ENCODE measurements at regions not wholly inside any gene's neighbourhood (a gene's known extent, or its start where the extent isn't known, plus 50 kb on each side); places are given as distances from the start of the nearest gene placed in this dataset.
A peak's percentile ranks its signal among the peaks of the same experiment; 100 is the strongest.
"Not testable (repeated sequence)": the region's sequence is repeated elsewhere in the genome, so short reads cannot be mapped to it uniquely, and the experiment has no call there.

DNA sequence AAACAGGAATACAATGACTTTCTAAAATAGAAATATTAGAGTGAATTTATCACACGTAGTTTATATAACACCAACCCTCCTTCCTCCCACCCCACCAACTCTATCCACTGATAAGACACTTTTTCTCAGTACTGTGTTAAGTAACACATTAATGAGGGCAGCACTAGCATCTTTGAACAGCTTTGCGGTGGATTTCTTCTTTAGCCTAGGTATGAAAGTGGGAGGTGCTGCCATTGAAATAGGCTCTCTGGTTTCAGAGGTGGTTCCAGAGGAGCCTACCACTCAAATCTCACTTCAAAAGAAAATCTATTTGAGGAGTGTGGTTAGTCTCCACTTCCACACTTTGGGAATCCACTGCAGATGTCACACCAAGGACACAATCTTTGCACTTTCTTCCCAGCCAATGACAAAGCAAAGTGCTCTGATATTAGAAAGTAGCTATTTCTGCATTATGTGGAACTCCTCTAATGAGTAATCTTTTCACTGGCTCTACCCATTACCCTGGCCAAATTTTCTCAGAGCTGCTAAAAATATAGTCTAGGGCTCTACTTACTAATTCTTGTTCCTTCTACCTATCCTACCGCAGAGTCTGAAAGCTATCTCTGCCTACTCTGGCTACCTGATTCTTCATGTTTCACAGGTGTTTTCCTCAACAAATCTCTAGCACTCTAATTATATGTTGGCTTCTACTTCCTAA lies 1667.8 kb downstream of the MRPL39 start:
- no peak for DNase-seq

DNA sequence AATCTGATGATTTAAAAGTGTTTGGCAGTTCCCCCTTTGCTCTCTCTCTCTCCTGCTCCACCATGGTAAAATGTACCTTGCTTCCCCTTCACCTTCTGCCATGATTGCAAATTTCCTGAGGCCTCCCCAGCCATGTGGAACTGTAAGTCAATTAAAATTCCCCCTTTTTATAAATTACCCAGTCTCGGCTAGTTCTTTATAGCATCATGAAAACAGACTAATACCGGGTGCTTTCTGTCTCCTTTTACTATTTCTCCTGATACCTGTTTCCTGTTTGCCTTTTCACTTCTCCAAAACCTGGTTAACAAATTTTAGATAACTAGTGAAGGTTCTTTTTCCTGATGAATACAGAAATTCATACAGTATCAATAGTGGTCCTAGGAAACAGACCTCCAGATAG lies 1670.3 kb downstream of the MRPL39 start:
- no peak for DNase-seq

DNA sequence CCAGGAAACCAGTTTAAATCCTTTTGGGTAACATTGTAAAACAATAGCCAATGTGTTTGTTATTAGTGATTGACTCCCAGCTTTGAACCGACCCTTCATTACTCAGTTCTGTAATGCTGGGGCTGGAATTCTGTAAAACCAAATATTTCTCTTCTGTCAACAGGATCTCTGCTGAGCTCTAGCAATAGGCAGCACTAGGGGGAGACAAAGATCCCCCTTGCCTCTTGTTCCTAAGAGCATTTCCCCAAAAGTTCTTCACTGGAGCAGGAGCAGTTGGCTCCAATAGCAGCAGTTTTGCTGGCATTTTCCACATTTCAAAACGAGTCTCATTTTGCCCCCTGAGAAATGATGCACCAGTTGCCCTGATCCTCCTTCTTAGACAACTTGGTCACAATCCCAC lies 1671.1 kb downstream of the MRPL39 start:
- DNase-seq: peak in 1 of 3 experiments; percentile 33

DNA sequence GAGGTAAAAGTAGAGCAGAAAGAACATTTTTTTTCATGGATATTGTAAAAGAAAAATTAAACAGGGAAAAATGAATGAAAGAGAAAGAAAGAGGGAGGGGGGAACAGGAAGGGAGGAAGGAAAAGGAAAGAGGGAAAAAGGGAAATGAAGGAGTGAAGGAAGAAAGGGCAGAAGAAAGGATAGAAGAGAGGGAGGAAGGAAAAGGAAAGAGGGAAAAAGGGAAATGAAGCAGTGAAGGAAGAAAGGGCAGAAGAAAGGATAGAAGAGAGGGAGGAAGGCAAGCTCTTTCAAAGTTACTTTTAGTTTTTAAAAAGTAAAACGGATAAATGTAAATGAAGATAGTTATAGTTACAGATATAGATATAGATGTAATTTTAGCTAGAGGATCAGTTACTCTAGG lies 1676.7 kb downstream of the MRPL39 start:
- no peak for DNase-seq

DNA sequence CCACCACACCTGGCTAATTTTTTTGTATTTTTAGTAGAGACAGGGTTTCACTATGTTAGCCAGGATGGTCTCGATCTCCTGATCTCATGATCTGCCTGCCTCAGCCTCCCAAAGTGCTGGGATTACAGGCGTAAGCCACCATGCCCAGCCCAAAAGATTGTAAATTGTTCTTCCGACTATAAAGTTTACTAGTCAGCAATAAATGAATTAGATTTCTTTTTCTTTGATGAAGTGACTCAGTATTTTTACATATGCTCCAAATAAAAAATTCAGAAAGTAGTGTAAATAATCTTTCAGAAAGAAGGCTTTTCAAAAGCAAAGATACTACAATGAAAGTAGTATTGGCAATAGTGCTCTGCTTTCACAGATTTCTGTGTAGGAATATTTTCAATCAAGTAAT lies 1680.9 kb downstream of the MRPL39 start:
- DNase-seq: not testable (repeated sequence)

DNA sequence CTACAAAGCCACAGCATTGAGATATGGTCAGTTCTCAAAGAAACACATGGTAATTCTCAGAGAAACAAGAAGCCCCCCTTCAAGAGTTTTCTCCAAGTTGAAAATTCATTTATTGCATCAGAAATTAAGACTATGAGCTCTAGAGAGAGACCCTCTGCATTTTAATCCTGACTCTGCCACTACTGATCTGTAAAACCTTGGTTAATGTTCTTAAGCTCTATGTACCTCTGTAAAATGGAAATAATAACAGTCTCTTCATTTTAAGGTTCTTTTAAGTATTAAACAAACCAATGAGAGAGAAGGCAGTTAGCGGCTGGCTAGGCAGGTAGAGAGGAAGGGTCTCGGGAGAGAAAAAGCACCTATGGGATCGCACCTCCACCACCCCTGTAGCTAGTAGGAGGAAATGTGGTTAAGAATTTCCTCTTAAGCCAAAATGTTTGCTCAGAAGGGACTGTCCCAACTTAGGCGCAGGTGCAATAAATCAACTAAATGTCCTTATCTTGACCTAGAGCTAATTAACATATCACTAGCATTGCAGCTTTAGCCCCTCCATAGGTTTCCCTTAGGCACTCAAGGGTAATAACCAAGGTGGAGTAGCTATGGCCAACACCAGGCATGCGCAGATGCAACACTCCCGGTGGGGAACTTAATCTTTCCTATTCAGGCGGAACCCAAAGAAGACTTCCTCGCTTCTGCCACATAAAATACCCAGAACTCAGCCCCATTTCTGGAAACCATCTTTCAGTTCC lies 1685.4 kb downstream of the MRPL39 start:
- DNase-seq: no peak

DNA sequence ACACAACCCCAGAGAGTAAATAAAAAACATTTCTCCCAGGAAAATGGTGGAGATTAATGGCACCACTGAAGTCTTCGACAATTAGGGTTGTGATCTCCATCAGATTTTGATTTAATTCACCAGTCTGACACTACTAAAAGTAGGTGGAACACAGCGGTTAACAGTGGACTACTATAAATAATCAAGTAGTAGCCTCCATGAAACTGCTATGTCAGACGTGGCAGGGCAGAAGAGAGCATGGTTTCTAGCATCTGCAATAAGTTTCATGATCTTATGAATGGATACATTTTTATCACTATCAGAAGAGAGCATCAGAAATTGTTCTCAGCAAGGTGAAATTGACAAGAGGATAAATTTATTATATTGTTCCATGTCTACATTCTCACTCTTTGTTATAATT lies 1706.6 kb downstream of the MRPL39 start:
- no peak for DNase-seq

DNA sequence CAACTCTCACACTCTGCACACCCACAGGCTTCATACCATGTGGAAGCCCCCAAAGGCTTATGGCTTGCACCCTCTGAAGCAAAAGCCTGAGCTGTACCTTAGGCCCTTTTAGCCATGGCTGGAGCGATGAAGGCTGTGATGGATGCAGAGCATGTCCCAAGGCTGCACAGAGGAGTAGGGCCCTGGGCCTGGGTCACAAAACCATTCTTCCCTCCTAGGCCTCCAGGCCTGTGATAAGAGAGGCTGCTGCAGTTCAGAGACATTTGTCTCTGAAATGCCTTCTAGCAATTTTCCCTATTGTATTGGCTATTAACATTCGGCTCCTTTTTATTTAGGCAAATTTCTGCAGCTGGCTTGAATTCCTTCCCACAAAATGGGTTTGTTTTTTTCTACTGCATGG lies 1707.7 kb downstream of the MRPL39 start:
- no peak for DNase-seq

DNA sequence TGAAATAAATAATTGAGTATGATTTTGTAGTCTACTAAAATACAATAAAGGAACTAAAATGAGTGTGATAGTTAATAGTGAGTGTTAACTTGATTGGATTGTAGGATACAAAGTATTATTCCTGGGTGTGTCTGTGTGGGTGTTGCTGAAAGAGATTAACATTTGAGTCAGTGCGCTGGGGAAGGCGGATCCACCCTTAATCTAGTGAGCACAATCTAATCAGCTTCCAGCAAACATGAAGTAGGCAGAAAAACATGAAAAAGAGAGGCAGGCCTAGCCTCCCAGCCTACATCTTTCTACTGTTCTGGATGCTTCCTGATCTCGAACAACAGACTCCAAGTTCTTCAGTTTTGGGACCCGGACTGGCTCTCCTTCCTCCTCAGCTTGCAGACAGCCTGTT lies 1716.6 kb downstream of the MRPL39 start:
- no peak for DNase-seq

DNA sequence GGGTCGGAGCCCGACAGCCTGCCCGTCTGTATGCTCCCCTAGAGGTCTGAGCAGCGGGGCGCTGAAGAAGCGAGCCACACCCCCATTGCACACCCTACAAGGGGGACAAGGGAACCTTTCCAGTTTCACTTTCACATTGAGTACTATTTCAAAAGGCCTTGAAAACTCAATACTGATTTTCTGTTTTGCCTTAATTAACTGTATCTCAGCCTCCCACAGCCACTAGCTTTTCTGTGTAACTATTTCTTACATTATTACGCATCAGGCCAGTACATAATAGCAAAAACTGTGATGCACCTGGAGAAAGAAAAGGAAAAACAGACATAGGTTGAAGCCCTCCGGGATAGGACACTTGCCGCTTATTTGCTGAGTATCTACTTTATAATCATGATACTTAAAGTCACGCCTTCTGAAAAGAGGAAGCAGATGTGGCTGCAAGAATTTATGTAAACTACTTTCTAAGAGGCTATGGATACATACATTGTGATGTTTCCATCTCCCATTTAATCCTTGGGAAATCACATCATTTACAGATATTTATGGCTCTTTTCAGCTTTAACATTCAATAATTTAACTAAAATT lies 1719.5 kb downstream of the MRPL39 start:
- no peak for DNase-seq

DNA sequence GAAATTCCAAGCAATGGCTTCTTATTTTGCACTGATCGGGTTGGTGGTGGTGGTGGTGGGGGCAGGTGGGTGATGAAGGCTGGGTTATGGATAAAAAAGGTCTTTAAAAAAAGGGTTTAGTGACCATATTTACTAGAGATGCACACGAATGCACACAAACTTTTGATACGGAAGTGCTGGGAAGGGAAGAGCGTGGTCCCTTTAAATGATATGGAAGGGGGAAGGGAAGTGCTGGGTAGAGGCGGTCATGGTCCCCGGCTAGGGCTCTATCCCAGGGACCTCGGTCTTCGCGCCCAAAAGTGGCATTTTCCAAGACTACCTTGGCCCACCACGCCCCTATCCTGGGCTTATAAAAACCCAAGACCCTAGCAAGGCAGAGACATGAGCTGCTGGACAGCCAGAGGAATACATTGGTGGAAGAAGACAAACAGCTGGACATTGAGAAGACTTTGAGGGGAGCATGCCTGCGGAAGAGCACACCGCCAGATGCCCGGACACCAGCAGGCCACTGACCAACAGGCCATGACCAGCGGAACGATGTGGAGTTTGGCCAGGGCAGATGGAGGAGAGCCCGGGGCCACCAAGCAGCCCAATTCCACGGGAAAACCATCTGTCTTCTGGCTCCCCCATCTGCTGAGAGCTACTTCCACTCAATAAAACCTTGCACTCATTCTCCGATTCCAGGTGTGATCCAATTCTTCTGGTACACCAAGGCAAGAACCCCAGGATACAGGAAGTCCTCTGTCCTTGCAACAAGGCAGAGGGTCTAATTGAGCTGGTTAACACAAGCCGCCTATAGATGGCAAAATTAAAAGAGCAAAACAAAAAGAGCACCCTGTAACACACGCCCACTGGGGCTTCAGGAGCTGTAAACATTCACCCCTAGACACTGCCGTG lies 1720.2 kb downstream of the MRPL39 start:
- DNase-seq: no peak

DNA sequence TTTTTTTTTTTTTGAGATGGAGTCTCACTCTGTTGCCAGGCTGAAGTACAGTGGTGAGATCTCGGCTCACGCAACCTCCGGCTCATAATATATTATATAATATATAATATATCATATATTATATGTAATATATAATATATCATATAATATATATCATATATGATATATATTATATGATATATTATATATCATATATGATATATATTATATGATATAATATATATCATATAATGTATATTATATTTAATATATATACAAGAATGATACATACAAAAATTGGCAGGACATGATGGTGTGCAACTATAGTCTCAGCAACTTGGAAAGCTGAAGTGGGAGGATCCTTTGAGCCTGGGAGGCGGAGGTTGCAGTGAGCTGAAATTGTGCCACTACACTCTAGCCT lies 1725.5 kb downstream of the MRPL39 start:
- DNase-seq: no peak

DNA sequence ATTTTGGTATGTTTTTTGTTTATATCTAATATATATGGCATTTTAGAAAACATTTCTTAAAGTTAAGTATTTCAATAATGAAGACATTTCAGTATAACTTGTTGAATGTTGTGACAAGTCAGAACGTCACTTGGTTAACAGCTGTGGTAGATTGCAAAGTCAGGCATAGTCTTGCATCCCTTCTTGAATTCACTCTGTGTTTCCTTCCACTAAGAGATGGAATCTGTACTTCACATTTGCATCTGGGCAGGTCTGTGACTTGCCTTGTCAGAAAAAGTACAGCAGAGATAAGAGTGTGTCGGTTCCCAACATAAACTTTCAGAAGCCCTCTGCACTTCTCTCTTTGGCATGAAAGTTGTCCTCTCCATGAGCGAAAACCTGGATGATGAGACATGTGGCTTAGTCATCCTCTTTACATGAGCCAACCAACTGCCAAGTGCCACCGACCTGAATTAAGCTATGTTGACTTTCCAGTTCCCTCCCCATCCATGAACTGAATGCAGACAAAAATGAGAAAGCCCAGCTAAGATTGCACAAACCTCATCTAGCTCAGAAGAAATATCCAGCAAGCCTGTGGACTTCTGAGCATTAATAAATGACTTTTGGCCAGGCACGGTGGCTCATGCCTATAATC lies 1730.2 kb downstream of the MRPL39 start:
- no peak for DNase-seq

DNA sequence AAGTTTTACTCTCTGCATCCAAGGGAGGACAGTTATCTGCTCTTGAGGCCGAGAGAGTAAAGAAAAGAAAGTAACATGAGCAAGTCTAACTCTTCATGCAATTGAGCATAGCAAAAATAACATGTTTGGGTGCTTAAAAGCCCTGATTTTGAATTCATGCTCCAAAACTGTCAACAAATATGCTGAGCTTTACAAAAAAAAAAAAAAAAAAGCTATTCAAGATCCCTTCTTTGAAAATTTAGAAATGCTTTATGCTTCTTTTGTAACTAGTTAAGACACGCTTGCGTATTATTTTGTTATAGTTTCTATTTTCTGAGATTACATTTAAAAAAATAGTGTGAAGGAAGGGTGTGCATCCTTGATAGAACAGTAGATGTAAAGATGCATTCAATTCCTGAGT lies 1733.0 kb downstream of the MRPL39 start:
- no peak for DNase-seq

DNA sequence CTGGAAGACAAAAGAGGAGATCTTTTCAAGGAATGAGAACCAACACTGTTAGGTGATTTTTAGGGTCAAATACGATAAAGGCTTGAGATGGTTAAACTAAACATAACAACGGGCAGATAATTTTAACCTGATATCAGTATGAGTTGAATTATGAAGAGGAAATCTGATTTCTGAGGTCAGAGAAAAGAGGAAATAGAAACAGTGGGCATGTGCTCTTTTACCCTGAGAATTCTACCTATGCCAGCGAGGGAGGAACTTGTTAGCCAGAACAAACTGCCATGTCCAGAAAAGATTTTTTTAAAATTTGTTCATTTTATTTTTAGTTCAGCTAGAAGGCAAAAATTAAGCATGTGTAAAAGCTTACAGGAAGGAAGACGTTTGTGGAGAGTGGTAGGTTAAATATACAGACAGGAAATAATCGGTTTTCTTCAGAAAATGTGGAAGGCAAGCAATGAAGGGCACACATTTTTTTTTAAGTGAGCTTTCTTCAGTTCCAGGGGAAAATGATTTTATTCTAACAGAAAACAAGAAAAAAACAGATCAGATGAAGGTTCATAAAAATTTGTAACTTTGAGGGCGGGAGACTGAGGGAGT lies 1745.3 kb downstream of the MRPL39 start:
- no peak for DNase-seq

DNA sequence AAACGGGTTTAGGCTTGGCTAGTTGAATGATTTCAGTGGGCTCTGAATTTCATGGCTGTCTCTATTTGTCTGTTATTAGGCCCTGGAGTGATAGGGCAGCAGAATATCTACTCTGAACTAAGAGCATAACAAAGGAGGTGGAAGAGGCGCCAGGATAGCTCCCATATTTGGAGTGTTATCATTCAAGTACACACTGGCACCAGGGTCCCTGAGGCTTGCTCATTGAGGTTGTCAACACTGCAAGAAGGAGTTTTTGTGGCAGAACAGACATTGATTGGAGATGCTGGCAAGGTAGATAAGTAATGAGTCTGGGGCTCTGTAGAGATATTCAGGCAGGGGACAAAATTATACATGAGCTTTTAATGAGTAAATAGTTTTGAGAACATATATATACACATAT lies 1748.4 kb downstream of the MRPL39 start:
- peak in 1 of 3 experiments; percentile 31 for DNase-seq

DNA sequence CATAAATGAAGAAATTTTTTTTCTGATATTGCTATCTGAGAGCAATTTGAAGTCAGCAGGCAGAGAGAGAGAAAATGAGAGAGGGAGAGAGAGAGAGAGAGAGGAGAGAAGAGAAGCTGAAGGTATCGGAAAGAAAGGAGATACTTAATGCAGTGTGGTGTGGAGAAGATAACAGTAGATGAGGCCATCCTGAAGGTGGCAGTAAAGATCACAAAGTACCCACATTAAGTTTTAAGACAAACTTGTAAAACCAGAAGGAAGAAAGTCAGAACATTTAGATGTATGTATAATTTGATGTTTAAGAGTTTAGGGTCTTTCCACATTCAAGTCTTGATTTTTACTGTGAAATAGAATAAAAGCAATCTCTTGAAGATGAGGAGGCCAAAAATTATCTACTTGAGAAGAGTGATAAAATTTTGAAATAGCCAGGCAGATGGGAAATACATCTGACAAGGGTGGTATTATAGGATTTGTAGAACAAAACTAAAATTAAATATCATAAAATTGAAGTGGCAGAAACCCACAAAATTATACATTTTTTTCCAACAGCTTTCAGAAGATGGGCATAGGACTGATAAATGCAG lies 1753.4 kb downstream of the MRPL39 start:
- peak in 2 of 3 experiments; percentile 15 to 66 for DNase-seq

DNA sequence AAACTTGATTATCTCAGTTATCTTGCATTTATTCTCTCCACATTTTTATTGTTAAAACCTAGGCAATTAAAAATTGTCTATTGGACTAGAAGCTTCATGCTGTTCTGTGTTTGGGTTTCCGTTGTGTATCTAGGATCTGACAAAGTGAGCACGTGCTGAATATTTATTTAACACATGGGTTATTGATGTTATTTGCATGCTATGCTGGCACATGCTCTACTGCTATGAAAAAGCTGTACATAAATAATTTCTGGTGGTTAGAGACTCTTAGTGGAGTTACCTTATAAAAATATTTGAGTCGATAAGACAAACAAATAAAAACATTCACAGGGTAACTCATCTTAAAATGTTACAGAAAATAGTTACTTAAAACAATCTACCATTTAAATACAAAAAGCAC lies 1769.7 kb downstream of the MRPL39 start:
- peak in 2 of 3 experiments; percentile 7 to 76 for DNase-seq

DNA sequence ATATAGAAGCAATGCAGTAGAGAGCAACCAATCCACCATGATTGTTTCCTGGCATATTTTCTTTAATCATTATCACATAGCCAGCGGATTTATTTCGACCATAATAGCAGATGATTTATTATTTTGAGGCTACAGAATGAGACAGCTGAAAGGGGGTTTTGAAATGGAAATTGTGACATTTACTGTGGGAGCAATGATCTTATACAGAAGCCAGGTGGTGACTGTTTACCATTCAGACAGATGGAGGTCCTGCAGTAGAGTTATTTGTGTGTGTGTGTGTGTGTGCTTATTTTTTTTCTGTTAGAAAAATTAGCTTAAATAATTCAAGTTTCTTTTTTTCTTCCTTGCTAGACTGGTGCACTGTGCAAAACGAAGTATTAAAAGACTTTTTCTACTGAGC lies 1784.5 kb downstream of the MRPL39 start:
- DNase-seq: peak in 2 of 3 experiments; percentile 63 to 94

DNA sequence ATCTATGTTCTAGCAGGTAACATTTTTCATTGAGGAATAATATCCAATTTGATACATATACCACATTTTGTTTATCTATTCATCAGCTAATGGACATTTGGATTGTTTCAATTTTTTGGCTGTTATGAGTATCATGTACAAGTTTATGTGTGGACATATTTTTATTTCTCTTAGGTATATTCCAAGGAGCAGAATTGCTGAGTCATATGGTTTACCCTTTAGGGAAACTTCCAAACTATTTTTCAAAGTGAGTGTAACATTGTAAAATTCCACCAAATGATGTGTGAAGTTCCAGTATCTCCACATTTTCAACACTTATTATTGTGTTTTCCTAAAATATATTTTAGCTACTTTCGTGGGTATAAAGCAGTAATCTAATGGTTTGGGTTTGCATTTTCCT lies 1789.9 kb downstream of the MRPL39 start:
- no peak for DNase-seq

DNA sequence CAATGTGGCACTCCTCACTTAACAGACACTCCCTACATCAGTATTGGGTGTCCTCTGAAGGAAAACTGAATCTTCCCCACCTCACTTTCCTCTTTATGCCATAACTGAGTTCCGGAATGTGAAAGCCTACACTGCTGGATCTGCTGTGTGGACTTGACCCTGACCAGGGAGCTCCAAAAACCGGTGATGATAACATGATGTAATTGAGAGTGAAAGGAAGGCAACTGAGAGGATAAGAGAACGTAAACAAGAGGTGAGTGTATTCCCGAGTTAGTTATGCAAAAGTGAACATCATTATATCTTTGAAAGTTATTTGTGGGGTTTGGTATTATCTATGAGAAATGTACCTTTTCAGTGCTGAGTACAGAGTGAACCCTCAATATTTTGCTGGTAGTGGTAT lies 1794.8 kb downstream of the MRPL39 start:
- DNase-seq: peak in 1 of 3 experiments; percentile 33

DNA sequence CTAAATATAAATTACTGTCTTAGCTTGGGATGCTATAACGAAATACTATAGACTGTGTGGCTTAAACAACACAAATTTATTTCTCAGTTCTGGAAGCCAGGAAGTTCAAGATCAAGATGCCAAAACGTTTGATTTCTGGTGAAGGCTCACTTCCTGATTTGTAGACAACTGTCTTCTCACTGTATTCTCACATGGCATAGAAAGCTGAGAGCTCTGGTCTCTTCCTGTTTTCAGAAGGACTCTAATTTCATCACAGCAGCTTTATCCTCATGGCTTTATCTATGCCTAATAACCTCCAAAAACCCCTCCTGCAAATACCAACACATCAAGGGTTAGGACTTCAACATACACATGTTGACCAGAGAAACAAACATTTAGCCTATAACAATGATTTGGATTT lies 1795.5 kb downstream of the MRPL39 start:
- no peak for DNase-seq

All from NCI-H1417 (cell line).